ENCODE measurements at regions not wholly inside any gene's neighbourhood (a gene's known extent, or its start where the extent isn't known, plus 50 kb on each side); places are given as distances from the start of the nearest gene placed in this dataset.

DNA sequence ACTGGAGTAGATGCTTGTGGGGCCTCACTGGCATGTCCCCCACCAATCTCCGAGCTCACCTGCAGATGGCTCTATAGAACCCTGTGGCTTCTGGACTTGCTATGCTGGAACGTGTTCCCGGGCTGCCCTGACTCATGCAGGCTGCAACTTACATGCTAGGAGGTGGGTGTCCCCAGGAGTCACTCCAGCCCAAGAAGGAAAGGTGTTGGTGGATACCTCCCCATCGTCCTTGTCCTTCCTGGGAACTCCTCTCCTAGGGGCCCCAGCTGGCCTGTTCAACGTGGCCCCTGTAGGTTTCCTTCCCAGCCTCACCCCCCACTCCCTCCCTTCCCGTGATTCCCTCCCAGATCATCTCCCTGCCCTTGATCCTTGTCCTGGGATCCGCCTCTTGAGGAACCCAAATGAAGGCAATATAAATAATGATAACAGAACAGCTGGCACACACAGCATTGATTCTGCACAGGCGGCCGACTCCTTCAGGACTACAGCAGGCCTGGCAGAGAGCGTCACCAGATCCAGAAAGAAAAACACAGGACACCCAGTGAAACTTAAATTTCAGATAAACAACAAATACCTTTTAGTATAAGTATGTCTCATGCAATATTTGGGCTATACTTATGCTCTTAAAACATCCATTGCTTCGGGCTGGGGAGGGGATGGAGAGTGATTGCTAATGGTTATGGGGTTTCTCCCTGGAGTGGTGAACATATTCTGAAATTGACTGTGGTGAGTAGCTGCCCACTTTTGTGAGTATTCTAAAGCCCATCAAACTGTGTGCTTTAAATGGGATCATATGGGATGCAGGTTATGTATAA, 221.1 kb upstream of the GSE1 start:
- H3K4me3 ChIP-seq (ENCODE audit: low read length): no peak overlapping the region
- no peaks in the 10 kb centered on the region for H3K27me3 ChIP-seq (ENCODE audit: control insufficient read depth, insufficient read depth, low read length)
- H3K36me3 ChIP-seq (ENCODE audit: control insufficient read depth, insufficient read depth, low read length): no peaks in the 10 kb centered on the region
- no peak overlapping the region for H3K9ac ChIP-seq (ENCODE audit: low read length)
- peak overlapping the region; percentile 76 for H3K27ac ChIP-seq (ENCODE audit: low read depth, low read length)
- peaks cover 27% of the 10 kb centered on the region for H3K4me1 ChIP-seq (ENCODE audit: control insufficient read depth, insufficient read depth, low read length)

DNA sequence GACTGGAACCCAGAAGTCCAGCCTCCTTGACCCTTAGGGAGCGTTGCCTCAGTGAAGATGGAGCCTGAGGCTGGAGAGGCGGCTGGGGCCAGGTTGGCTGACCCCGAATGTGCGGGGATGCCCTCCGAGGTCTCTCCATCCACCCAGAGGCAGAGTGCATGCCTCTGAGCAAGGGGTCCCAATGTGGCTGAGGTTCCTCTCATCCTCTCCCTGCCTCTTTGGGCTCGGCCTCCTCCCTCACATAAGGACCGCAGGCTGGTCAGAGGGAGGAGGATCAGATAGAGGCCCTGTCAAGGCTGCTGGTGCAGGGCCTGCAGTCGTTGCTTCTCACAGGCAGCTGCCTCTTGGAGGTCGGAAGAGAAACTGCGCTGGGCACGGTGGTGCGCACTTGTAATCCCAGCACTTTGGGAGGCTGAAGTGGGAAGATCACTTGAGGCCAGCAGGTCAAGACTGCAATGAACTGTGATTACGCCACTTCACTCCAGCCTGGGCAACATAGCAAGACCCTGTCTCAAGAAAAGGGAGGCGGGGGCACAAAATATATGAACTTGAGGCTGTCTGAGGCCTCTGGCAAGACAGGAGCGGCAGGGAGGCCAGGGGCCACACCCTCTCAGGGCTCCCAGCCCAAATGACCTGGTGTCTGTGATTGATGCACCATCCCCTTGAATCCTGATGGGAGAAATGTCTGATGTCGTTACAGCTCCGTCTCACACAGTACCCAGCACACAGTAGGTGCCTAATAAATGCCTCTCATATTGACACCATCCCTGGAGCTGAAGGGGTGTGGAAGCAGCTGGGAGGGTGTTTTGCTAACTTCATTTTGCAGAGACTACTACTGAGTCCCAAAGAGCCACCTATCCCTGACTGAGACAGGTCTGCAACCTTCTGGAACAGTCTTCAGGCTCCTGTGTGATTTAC, 220.1 kb upstream of the GSE1 start:
- Histone ChIP-seq H3K27me3 (ENCODE audit: control insufficient read depth, insufficient read depth, low read length) (no peaks in the 10 kb centered on the region), H3K4me1 (ENCODE audit: control insufficient read depth, insufficient read depth, low read length) (peaks cover 27% of the 10 kb centered on the region), H3K9ac (ENCODE audit: low read length) (no peak overlapping the region), H3K36me3 (ENCODE audit: control insufficient read depth, insufficient read depth, low read length) (no peaks in the 10 kb centered on the region), H3K27ac (ENCODE audit: low read depth, low read length) (no peak overlapping the region), H3K4me3 (ENCODE audit: low read length) (no peak overlapping the region)

DNA sequence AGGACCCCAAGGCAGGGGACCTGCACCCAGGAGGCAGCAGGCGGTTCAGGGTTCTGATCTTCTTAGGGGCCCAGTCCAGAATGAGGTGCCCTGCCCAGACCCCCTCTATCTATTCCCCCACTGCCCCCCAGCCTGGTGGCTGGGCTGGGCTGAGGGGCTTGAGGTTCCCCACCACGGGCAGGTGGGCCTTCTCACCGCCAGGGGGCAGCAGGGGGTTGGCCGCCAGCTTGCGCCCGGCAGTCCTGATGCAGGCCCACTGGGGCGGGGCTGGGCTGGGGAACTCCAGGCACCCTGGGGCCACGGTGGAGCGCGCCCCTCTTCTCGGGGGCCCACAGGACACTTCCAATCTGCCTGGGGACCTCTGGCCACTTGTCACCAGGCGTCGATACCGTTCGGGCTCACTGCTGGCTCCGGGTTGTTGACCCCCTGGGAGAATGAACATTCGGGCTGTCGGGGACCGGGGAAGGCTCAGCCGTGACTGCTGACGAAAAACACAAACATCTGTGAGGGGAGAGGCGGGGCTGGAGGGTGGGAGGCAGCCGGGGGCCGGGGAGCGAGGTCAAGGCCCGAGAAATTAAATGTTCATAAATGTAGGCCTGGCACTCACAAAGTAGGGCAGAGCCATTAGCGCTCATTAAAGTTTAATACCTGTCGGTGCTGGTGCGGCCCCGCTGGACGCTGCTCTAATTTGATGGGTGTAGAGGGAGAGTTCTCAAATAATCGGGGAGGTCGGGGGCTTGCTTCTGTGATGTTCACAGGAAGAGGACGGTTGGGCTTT, 219.3 kb upstream of the GSE1 start:
- Histone ChIP-seq H3K4me1 (ENCODE audit: control insufficient read depth, insufficient read depth, low read length) (peaks cover 27% of the 10 kb centered on the region), H3K36me3 (ENCODE audit: control insufficient read depth, insufficient read depth, low read length) (no peaks in the 10 kb centered on the region), H3K27me3 (ENCODE audit: control insufficient read depth, insufficient read depth, low read length) (no peaks in the 10 kb centered on the region), H3K4me3 (ENCODE audit: low read length) (no peak overlapping the region), H3K27ac (ENCODE audit: low read depth, low read length) (peak overlapping the region; percentile 88), H3K9ac (ENCODE audit: low read length) (no peak overlapping the region)

DNA sequence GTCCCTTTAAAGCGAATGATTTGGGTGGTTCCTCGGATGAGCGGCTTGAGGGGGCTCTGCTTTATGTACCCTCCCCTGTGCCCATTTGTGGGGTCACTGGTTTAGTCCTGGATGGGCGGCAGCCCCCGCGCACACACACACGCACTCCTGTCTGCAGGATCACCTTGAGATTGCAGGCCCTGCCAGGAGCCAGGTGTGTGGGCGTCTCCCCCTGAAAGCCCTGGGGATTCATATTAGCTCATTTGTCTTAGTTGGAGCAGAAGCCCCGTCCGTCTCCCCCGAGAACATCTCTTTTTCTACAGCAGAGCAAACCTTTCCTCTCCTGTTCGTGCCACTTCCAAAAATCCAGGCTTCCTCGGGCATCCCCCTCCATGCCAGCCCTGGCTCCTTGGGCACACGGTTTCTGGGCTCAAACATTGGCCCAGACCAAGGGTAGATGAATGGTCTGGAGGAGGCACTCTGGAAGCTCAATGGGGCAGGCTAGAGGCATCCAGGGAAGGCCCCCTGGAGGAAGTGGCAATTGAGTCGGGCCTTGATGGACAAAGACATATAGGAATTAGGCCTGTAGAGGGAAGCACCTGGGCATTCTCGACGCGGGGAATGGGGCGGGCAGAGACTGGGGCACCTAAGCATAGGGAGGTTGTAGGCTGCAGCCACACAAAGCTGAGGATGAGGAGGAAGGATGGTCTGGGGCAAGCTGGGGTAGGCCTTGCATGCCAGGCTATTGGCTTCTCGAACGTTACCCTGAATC, 218.5 kb upstream of the GSE1 start:
- no peaks in the 10 kb centered on the region for H3K36me3 ChIP-seq (ENCODE audit: control insufficient read depth, insufficient read depth, low read length)
- no peak overlapping the region for H3K4me3 ChIP-seq (ENCODE audit: low read length)
- H3K27ac ChIP-seq (ENCODE audit: low read depth, low read length): peak overlapping the region; percentile 88
- no peak overlapping the region for H3K9ac ChIP-seq (ENCODE audit: low read length)
- peaks cover 27% of the 10 kb centered on the region for H3K4me1 ChIP-seq (ENCODE audit: control insufficient read depth, insufficient read depth, low read length)
- no peaks in the 10 kb centered on the region for H3K27me3 ChIP-seq (ENCODE audit: control insufficient read depth, insufficient read depth, low read length)

DNA sequence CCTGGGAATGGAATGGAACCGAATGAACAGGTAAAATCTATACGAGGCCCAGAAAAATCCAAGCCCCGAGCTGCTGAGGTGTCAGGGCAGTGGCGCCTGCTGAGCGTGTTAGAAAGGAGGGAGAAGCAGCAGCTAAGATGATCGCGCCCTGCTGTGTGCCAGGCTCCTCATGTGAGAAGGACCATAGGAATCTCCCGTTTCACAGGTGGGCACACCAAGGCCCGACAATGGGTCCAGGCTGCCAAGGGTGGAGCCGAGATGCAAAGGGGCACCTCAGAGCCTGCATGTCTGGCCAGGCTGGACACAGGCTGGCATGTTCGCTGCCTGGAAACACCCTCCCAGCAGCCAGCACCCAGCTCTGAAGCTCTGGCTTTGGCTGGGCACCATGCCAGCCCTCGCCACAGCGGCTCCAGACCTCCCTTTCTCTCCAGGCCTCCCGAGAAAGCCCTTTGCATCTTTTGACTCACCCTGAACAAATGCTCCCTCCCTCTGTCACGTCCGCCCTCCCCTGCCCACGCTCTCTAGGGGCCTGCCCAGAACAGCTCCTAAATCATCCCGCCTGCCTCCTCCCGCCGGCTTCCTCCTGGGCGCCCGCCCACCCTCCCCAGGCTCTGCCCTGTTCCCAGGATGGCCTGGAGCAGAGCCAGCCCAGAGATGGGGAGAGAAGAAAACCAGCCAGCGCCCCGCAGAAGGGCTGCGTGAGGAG, 217.8 kb upstream of the GSE1 start:
- no peaks in the 10 kb centered on the region for H3K36me3 ChIP-seq (ENCODE audit: control insufficient read depth, insufficient read depth, low read length)
- no peak overlapping the region for H3K9ac ChIP-seq (ENCODE audit: low read length)
- no peak overlapping the region for H3K4me3 ChIP-seq (ENCODE audit: low read length)
- H3K4me1 ChIP-seq (ENCODE audit: control insufficient read depth, insufficient read depth, low read length): peaks cover 24% of the 10 kb centered on the region
- peak overlapping the region; percentile 88 for H3K27ac ChIP-seq (ENCODE audit: low read depth, low read length)
- H3K27me3 ChIP-seq (ENCODE audit: control insufficient read depth, insufficient read depth, low read length): no peaks in the 10 kb centered on the region

DNA sequence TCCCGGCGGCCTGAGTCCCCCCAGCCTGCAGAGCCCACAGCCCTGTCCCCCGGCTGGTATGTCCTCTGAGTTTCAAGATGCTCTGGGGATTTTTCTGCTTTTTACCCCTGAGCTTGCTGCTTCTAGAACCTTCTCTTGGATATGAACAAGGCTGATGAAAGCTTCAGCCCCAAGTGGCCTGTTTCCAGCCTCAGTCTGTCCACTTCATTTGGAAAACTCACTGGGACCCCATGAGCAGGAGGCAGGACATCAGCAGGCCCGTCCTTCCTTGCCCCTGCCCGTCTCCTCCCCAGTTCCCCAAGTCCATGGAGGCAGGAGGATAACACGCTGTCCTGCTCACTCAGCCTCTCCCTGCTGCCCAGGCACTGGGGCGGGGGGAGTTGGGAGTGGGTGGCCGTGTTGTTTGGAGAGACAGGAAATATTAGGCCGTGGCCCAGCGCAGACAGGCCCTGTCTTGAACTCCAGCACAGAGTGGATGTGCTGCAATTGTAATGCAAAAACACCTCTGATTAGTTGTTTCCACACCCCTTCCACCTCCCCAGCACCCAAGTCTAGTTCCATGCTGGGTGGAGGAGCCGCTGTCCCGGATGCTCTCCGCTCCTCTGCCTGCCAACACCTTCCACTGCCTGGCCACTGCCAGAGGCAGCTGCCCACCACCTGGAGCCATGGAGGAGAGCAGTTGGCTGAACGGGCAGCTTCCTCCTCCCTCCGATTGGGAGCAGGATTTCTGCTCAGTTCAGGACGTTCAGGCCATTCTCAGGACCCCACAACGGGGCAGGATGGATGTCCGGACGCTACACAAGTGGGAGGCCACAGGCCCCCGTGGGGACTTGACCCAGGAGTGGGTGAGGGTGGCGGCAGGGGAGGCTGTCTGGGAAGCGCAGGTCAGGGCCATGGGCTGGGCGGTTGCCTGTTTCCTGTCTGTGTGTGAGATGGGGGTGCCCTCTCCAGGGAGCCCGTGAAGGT, 216.9 kb upstream of the GSE1 start:
- no peaks in the 10 kb centered on the region for H3K27me3 ChIP-seq (ENCODE audit: control insufficient read depth, insufficient read depth, low read length)
- no peaks in the 10 kb centered on the region for H3K36me3 ChIP-seq (ENCODE audit: control insufficient read depth, insufficient read depth, low read length)
- H3K4me1 ChIP-seq (ENCODE audit: control insufficient read depth, insufficient read depth, low read length): peaks cover 24% of the 10 kb centered on the region
- H3K27ac ChIP-seq (ENCODE audit: low read depth, low read length): peak overlapping the region; percentile 87
- H3K9ac ChIP-seq (ENCODE audit: low read length): no peak overlapping the region
- no peak overlapping the region for H3K4me3 ChIP-seq (ENCODE audit: low read length)

DNA sequence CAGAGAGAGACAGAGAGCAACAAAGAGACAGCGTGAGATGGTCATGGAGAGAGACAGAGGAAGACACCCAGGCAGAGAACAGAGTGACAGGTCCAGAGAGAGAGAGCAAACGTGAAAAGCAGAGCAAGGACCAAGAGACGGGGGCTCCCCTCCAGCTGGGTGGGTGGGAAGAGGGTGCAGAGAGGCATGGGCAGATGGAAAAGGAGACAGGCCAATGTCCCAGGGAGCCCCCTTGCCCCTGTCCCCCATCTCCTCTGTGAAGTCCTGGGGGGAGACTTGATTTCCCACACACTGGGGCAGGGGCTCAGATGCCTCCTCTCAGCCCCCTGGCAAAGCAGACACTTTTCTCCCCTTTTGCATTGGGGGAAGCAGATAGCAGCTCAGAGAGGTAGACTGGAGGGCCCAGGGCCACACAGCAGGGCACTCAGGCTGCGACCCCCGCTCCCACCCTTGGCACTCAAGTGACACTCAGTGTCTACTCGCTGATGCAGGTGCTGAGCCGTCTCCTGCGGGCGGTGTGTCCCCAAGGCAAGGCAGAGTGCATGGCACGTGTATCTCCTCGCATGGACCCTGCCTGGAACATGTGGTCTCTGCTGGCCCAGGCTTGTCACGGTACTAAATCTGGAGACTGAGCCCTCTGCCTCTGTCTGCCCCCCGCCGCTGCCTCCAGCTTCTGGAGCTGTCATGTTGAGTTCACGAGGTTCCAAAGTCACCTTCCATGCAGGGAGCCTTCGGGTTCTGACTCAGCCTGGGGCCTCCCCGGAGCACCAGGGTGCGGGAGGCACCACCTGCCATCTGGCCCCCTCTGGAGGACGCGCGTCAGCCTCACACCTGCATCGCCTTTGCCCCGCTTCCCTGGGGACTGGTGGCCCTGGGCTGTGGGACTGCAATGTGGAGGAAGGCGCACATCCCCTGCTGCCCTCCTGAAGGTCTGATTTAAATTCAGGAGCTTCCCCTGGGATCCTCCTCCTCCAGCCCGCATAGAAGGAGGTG, 215.9 kb upstream of the GSE1 start:
- peak overlapping the region; percentile 87 for H3K27ac ChIP-seq (ENCODE audit: low read depth, low read length)
- no peak overlapping the region for H3K9ac ChIP-seq (ENCODE audit: low read length)
- H3K4me3 ChIP-seq (ENCODE audit: low read length): no peak overlapping the region
- no peaks in the 10 kb centered on the region for H3K36me3 ChIP-seq (ENCODE audit: control insufficient read depth, insufficient read depth, low read length)
- no peaks in the 10 kb centered on the region for H3K27me3 ChIP-seq (ENCODE audit: control insufficient read depth, insufficient read depth, low read length)
- H3K4me1 ChIP-seq (ENCODE audit: control insufficient read depth, insufficient read depth, low read length): peaks cover 24% of the 10 kb centered on the region

DNA sequence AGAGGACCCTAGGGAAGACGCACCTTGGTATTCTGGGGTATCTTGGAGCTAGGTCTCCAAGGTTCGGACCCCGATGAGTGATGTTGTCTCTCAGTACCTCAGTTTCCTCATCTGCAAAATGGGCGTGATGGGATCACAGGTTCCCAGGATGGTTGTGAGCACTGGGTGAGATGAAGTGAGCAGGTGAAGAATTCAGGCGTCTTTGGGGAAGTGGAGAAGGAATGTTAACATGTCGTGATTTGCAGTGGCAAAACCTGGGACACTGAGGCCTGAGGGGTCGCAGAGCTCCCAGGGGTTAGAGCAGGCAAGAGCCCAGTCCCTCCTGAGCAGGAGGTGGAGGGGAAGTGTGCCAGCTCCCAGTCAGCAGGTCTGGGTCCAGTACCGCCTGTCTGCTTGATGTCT, 215.1 kb upstream of the GSE1 start:
- H3K4me1 ChIP-seq (ENCODE audit: control insufficient read depth, insufficient read depth, low read length): peaks cover 26% of the 10 kb centered on the region
- no peaks in the 10 kb centered on the region for H3K27me3 ChIP-seq (ENCODE audit: control insufficient read depth, insufficient read depth, low read length)

DNA sequence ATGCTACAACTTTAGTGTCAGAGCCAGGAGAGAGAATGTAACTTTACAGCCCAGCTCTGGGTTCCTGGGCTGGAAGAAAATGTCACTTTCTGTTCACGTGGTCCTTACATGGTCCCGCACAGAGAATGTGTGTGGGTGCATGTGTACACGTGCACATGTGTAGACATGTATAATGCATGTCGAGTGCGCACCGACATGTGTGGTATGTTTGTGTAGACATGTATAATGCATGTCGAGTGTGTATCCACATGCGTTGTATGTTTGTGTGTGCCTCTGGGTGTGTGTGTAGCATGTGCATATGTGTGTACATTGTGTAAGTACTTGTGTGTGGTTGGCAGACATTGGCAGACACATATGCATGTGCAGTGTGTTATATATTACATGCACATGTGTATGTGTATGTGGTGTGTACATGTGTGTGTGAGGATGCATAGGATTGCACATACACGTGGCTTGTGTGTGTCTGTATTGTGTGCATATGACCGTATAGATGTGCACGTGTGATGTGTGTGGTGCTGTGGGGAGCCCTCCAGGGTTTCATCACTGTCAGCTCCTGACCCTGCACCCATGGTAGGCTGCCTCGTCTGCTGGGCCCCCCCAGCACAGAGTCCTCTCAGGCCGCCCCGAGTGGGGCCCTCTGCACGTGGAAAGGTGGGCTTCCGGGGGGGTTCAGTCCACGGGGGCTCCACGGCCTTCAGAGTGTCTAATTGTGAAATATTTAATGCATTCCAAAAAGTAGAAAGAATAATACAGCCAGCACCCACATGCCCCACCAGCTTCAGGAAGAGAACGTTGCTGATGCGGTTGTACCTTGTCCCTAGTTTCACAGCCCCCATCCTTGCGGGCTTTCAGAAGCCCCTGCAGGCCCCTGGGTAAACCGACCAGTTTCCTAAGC, 214.2 kb upstream of the GSE1 start:
- Histone ChIP-seq H3K36me3 (ENCODE audit: control insufficient read depth, insufficient read depth, low read length) (no peaks in the 10 kb centered on the region), H3K27ac (ENCODE audit: low read depth, low read length) (no peak overlapping the region), H3K9ac (ENCODE audit: low read length) (no peak overlapping the region), H3K27me3 (ENCODE audit: control insufficient read depth, insufficient read depth, low read length) (no peaks in the 10 kb centered on the region), H3K4me1 (ENCODE audit: control insufficient read depth, insufficient read depth, low read length) (peaks cover 26% of the 10 kb centered on the region), H3K4me3 (ENCODE audit: low read length) (no peak overlapping the region)

More for the DNA sequence above, 215.1 kb upstream of the GSE1 start:
- Histone ChIP-seq H3K4me3 (ENCODE audit: low read length) (no peak overlapping the region), H3K36me3 (ENCODE audit: control insufficient read depth, insufficient read depth, low read length) (no peaks in the 10 kb centered on the region), H3K9ac (ENCODE audit: low read length) (no peak overlapping the region), H3K27ac (ENCODE audit: low read depth, low read length) (no peak overlapping the region)
